GM23338 (cell line): ENCODE measurements at regions not wholly inside any gene's neighbourhood (a gene's known extent, or its start where the extent isn't known, plus 50 kb on each side); places are given as distances from the start of the nearest gene placed in this dataset.

Experiments used
- ATAC-seq: fragments of 200-7000 bp; cut with Tn5 transposase; 3 replicates; pipeline ENCODE4 v1.9.1; 2020
- DNase-seq: peaks from one replicate; pipeline ENCODE4 v3.0.0-alpha.2; 2015; ENCODE audit warnings: low spot score
- H2AFZ ChIP-seq: fragments of 200-600 bp; sonication (generic); 2 replicates; pipeline ENCODE4 v1.8.0; 2016; ENCODE audit warnings: antibody characterized with exemption, mild to moderate bottlenecking, moderate library complexity
- H3F3A ChIP-seq: fragments of 200-600 bp; sonication (generic); replicated peaks from 2 replicates; pipeline ENCODE4 v1.8.0; 2017; ENCODE audit warnings: antibody characterized with exemption, mixed run types, low read depth
- H3K27ac ChIP-seq: fragments of 200-600 bp; sonication (generic); 2 replicates; pipeline ENCODE4 v1.6.1; 2016; ENCODE audit warnings: low read depth
- H3K27me3 ChIP-seq: fragments of 200-600 bp; sonication (generic); 2 replicates; pipeline ENCODE4 v1.8.0; 2016; ENCODE audit warnings: mild to moderate bottlenecking, mixed run types, moderate library complexity; ENCODE audit not compliant: insufficient read depth
- H3K36me3 ChIP-seq: fragments of 200-600 bp; sonication (generic); 2 replicates; pipeline ENCODE4 v1.8.0; 2016; ENCODE audit warnings: mild to moderate bottlenecking; ENCODE audit not compliant: insufficient read depth
- H3K4me1 ChIP-seq: fragments of 200-600 bp; sonication (generic); 2 replicates; pipeline ENCODE4 v1.8.0; 2016; ENCODE audit warnings: mild to moderate bottlenecking, moderate library complexity; ENCODE audit not compliant: insufficient read depth
- H3K4me2 ChIP-seq: fragments of 200-600 bp; sonication (generic); 2 replicates; pipeline ENCODE4 v1.7.1; 2017; ENCODE audit warnings: mixed run types
- H3K4me3 ChIP-seq: fragments of 200-600 bp; sonication (generic); 2 replicates; pipeline ENCODE4 v1.6.1; 2016; ENCODE audit warnings: mixed run types
- H3K79me2 ChIP-seq: fragments of 200-600 bp; sonication (generic); replicated peaks from 2 replicates; pipeline ENCODE4 v1.8.0; 2017; ENCODE audit warnings: mild to moderate bottlenecking; ENCODE audit not compliant: insufficient read depth
- H3K9me2 ChIP-seq: fragments of 200-600 bp; sonication (generic); 2 replicates; pipeline ENCODE4 v1.8.0; 2017; ENCODE audit not compliant: insufficient read depth
- H4K20me1 ChIP-seq: fragments of 200-600 bp; sonication (generic); replicated peaks from 2 replicates; pipeline ENCODE4 v1.8.0; 2017; ENCODE audit warnings: mild to moderate bottlenecking; ENCODE audit not compliant: insufficient read depth
- H3K27ac Mint-ChIP-seq: 2 replicates; pipeline ENCODE4 v1.8.0; 2020; ENCODE audit warnings: inconsistent platforms, mild to moderate bottlenecking, moderate library complexity, mixed read lengths
- H3K27me3 Mint-ChIP-seq: 3 replicates; pipeline ENCODE4 v1.8.0; 2022; ENCODE audit warnings: low read depth, mild to moderate bottlenecking, moderate library complexity, mixed read lengths, inconsistent platforms; ENCODE audit not compliant: insufficient read depth, poor library complexity
- H3K36me3 Mint-ChIP-seq: 3 replicates; pipeline ENCODE4 v1.8.0; 2021; ENCODE audit warnings: low read depth, mild to moderate bottlenecking, inconsistent platforms, moderate library complexity, mixed read lengths
- H3K4me1 Mint-ChIP-seq: 3 replicates; pipeline ENCODE4 v1.8.0; 2020; ENCODE audit warnings: mild to moderate bottlenecking, inconsistent platforms, mixed read lengths
- H3K4me3 Mint-ChIP-seq: 3 replicates; pipeline ENCODE4 v1.8.0; 2021; ENCODE audit warnings: moderate library complexity, mild to moderate bottlenecking, inconsistent platforms, mixed read lengths
- H3K9me3 Mint-ChIP-seq: 3 replicates; pipeline ENCODE4 v1.8.0; 2020; ENCODE audit warnings: moderate library complexity, mild to moderate bottlenecking, inconsistent platforms, mixed read lengths
- CREB1 ChIP-seq: fragments of 250-450 bp; sonication (Bioruptor Pico); IDR thresholded peaks from 2 replicates; pipeline ENCODE4 v1.5.0; 2020; ENCODE audit warnings: low read depth, mild to moderate bottlenecking, moderate library complexity
- JUNB ChIP-seq: IDR thresholded peaks from one replicate; pipeline ENCODE4 v1.6.1; 2016; ENCODE audit warnings: antibody characterized with exemption; ENCODE audit not compliant: unreplicated experiment
- POLR2AphosphoS5 ChIP-seq: IDR thresholded peaks from 2 replicates; pipeline ENCODE4 v1.6.1; 2016; ENCODE audit warnings: antibody characterized with exemption, low read depth
- REST ChIP-seq: IDR thresholded peaks from one replicate; pipeline ENCODE4 v1.6.1; 2018; ENCODE audit warnings: antibody characterized with exemption; ENCODE audit not compliant: unreplicated experiment
- TF ChIP-seq, protein P1 (sequence below): fragments of 250-450 bp; sonication (Bioruptor Pico); IDR thresholded peaks from 2 replicates; pipeline ENCODE4 v1.5.0; 2020; ENCODE audit warnings: mild to moderate bottlenecking, moderate library complexity

GRCh38 chr14:28690029-28690692 is 76.4 kb upstream of the FOXG1 start:
- H3K4me2 ChIP-seq: no peak overlapping the region
- Mint-ChIP-seq H3K36me3 (0 out of 3 replicates have a peak, but pooled peaks cover 1% of the 10 kb centered on the region), H3K4me1 (no peaks in the 10 kb centered on the region), H3K27me3 (peaks cover 2% of the 10 kb centered on the region), H3K27ac (no peak overlapping the region), H3K4me3 (no peak overlapping the region), H3K9me3 (no peaks in the 10 kb centered on the region; the same call in 2 of the 3 replicates)
- no peaks in the 10 kb centered on the region for H3K36me3 ChIP-seq
- no peak overlapping the region for H3K27ac ChIP-seq
- H3F3A ChIP-seq: no peaks in the 10 kb centered on the region
- TF ChIP-seq, protein P1, sequence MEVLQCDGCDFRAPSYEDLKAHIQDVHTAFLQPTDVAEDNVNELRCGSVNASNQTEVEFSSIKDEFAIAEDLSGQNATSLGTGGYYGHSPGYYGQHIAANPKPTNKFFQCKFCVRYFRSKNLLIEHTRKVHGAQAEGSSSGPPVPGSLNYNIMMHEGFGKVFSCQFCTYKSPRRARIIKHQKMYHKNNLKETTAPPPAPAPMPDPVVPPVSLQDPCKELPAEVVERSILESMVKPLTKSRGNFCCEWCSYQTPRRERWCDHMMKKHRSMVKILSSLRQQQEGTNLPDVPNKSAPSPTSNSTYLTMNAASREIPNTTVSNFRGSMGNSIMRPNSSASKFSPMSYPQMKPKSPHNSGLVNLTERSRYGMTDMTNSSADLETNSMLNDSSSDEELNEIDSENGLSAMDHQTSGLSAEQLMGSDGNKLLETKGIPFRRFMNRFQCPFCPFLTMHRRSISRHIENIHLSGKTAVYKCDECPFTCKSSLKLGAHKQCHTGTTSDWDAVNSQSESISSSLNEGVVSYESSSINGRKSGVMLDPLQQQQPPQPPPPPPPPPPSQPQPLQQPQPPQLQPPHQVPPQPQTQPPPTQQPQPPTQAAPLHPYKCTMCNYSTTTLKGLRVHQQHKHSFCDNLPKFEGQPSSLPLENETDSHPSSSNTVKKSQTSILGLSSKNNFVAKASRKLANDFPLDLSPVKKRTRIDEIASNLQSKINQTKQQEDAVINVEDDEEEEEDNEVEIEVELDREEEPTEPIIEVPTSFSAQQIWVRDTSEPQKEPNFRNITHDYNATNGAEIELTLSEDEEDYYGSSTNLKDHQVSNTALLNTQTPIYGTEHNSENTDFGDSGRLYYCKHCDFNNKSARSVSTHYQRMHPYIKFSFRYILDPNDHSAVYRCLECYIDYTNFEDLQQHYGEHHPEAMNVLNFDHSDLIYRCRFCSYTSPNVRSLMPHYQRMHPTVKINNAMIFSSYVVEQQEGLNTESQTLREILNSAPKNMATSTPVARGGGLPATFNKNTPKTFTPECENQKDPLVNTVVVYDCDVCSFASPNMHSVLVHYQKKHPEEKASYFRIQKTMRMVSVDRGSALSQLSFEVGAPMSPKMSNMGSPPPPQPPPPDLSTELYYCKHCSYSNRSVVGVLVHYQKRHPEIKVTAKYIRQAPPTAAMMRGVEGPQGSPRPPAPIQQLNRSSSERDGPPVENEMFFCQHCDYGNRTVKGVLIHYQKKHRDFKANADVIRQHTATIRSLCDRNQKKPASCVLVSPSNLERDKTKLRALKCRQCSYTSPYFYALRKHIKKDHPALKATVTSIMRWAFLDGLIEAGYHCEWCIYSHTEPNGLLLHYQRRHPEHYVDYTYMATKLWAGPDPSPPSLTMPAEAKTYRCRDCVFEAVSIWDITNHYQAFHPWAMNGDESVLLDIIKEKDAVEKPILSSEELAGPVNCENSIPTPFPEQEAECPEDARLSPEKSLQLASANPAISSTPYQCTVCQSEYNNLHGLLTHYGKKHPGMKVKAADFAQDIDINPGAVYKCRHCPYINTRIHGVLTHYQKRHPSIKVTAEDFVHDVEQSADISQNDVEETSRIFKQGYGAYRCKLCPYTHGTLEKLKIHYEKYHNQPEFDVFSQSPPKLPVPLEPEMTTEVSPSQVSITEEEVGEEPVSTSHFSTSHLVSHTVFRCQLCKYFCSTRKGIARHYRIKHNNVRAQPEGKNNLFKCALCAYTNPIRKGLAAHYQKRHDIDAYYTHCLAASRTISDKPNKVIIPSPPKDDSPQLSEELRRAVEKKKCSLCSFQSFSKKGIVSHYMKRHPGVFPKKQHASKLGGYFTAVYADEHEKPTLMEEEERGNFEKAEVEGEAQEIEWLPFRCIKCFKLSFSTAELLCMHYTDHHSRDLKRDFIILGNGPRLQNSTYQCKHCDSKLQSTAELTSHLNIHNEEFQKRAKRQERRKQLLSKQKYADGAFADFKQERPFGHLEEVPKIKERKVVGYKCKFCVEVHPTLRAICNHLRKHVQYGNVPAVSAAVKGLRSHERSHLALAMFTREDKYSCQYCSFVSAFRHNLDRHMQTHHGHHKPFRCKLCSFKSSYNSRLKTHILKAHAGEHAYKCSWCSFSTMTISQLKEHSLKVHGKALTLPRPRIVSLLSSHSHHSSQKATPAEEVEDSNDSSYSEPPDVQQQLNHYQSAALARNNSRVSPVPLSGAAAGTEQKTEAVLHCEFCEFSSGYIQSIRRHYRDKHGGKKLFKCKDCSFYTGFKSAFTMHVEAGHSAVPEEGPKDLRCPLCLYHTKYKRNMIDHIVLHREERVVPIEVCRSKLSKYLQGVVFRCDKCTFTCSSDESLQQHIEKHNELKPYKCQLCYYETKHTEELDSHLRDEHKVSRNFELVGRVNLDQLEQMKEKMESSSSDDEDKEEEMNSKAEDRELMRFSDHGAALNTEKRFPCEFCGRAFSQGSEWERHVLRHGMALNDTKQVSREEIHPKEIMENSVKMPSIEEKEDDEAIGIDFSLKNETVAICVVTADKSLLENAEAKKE (CRISPR knock-in tag): no peak
- TF ChIP-seq CREB1 (CRISPR knock-in tag) (no peak), POLR2AphosphoS5 (no peak)
- no peak overlapping the region for H3K4me3 ChIP-seq
- H2AFZ ChIP-seq: no peak overlapping the region
- H3K4me1 ChIP-seq: no peaks in the 10 kb centered on the region
- no peaks in the 10 kb centered on the region for H4K20me1 ChIP-seq
- no peaks in the 10 kb centered on the region for H3K79me2 ChIP-seq
- ATAC-seq: no peak
- no peak for DNase-seq
- no peaks in the 10 kb centered on the region for H3K27me3 ChIP-seq
- H3K9me2 ChIP-seq: no peaks in the 10 kb centered on the region

DNA sequence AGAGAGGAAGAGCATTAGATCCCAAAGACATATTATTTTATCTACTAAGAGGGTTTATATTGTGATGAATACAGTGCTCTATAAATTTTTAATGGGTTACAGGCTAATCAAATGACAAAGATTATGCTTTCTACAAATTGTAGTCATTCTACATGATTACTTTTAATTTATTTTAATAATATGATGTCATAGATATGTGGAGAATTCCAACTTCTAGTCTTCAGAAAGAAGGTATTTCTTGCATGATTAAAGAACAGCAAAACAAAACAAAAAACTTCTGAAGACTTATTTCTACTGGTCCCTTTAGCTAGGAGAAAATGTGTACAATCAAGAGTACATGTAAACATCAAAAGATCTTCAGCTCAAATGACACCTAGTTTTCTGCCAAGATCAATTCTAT is 71.5 kb upstream of the FOXG1 start:
- H3K36me3 ChIP-seq: no peaks in the 10 kb centered on the region
- ATAC-seq: no peak
- H3K9me3 Mint-ChIP-seq: no peaks in the 10 kb centered on the region
- TF ChIP-seq REST (no peak), JUNB (no peak), POLR2AphosphoS5 (no peak)

More for the DNA sequence above, 71.5 kb upstream of the FOXG1 start:
- Histone ChIP-seq H3K4me1 (no peaks in the 10 kb centered on the region), H3K4me2 (no peak overlapping the region), H3F3A (no peaks in the 10 kb centered on the region), H3K27ac (no peak overlapping the region), H3K27me3 (no peaks in the 10 kb centered on the region), H3K9me2 (0 out of 2 replicates have a peak, but pooled peaks cover 8% of the 10 kb centered on the region), H2AFZ (no peak overlapping the region), H4K20me1 (no peaks in the 10 kb centered on the region), H3K4me3 (no peak overlapping the region), H3K79me2 (no peaks in the 10 kb centered on the region)
- no peak overlapping the region for H3K4me3 Mint-ChIP-seq
- no peaks in the 10 kb centered on the region for H3K4me1 Mint-ChIP-seq
- H3K27me3 Mint-ChIP-seq: no peaks in the 10 kb centered on the region
- H3K27ac Mint-ChIP-seq: no peak overlapping the region
- DNase-seq: no peak
- no peaks in the 10 kb centered on the region for H3K36me3 Mint-ChIP-seq
